ENCODE measurements at regions not wholly inside any gene's neighbourhood (a gene's known extent, or its start where the extent isn't known, plus 50 kb on each side); places are given as distances from the start of the nearest gene placed in this dataset.

GRCh38 chr6:105789935-105790334 is 296.2 kb upstream of the PRDM1 start:
- Histone ChIP-seq H3K4me3 (no peak overlapping the region), H3K36me3 (ENCODE audit: low read depth) (no peaks in the 10 kb centered on the region), H3K9me3 (no peaks in the 10 kb centered on the region), H3K4me1 (ENCODE audit: low read depth) (peaks cover 6% of the 10 kb centered on the region)
- ATAC-seq (no peak), DNase-seq (no peak)
- no peak for TF ChIP-seq CTCF (IDR thresholded peaks at IDR 0.05)
- intact Hi-C loops (cut with DNase I, micrococcal nuclease) = no loop called here

GRCh38 chr6:105787747-105788146 is 298.4 kb upstream of the PRDM1 start:
- Histone ChIP-seq H3K9me3 (no peaks in the 10 kb centered on the region), H3K4me1 (ENCODE audit: low read depth) (no peaks in the 10 kb centered on the region), H3K36me3 (ENCODE audit: low read depth) (no peaks in the 10 kb centered on the region), H3K4me3 (no peak overlapping the region)
- no peak for TF ChIP-seq CTCF (IDR thresholded peaks at IDR 0.05)
- ATAC-seq = no peak
- no peak for DNase-seq
- intact Hi-C loops (cut with DNase I, micrococcal nuclease) = no loop called here

GRCh38 chr6:105786890-105787655 is 299.1 kb upstream of the PRDM1 start:
- Histone ChIP-seq H3K9me3 (no peaks in the 10 kb centered on the region), H3K4me3 (no peak overlapping the region), H3K36me3 (ENCODE audit: low read depth) (no peaks in the 10 kb centered on the region), H3K4me1 (ENCODE audit: low read depth) (no peaks in the 10 kb centered on the region)
- DNase-seq = no peak
- no peak for TF ChIP-seq CTCF (IDR thresholded peaks at IDR 0.05)
- intact Hi-C loops (cut with DNase I, micrococcal nuclease) = no loop called here
- peak; percentile 16 for ATAC-seq

GRCh38 chr6:105786449-105786848 is 299.7 kb upstream of the PRDM1 start:
- DNase-seq (no peak), ATAC-seq (no peak)
- no peaks in the 10 kb centered on the region for H3K9me3 ChIP-seq
- H3K4me3 ChIP-seq = no peak overlapping the region
- no peaks in the 10 kb centered on the region for H3K4me1 ChIP-seq (ENCODE audit: low read depth)
- no peak for TF ChIP-seq CTCF (IDR thresholded peaks at IDR 0.05)
- H3K36me3 ChIP-seq (ENCODE audit: low read depth) = no peaks in the 10 kb centered on the region
- intact Hi-C loops (cut with DNase I, micrococcal nuclease) = no loop called here

GRCh38 chr6:105785066-105785811 is 300.9 kb upstream of the PRDM1 start:
- TF ChIP-seq CTCF (IDR thresholded peaks at IDR 0.05) = no peak
- no peaks in the 10 kb centered on the region for H3K9me3 ChIP-seq
- no peaks in the 10 kb centered on the region for H3K4me1 ChIP-seq (ENCODE audit: low read depth)
- H3K4me3 ChIP-seq = no peak overlapping the region
- ATAC-seq (peak; percentile 50), DNase-seq (no peak)
- no peaks in the 10 kb centered on the region for H3K36me3 ChIP-seq (ENCODE audit: low read depth)
- intact Hi-C loops (cut with DNase I, micrococcal nuclease) = no loop called here

Data from mucosa of descending colon (tissue), 3 donors.